VCaP (cell line): ENCODE measurements at regions not wholly inside any gene's neighbourhood (a gene's known extent, or its start where the extent isn't known, plus 50 kb on each side); places are given as distances from the start of the nearest gene placed in this dataset.

Experiments
- H3K27ac ChIP-seq: fragments of 450-650 bp; 2 replicates; pipeline ENCODE4 v1.5.1; 2017
- TF ChIP-seq, protein P1 (sequence below): fragments of 450-650 bp; conservative IDR thresholded peaks from 2 replicates; pipeline ENCODE4 v1.5.1; 2017; ENCODE audit warnings: mild to moderate bottlenecking, moderate library complexity

DNA sequence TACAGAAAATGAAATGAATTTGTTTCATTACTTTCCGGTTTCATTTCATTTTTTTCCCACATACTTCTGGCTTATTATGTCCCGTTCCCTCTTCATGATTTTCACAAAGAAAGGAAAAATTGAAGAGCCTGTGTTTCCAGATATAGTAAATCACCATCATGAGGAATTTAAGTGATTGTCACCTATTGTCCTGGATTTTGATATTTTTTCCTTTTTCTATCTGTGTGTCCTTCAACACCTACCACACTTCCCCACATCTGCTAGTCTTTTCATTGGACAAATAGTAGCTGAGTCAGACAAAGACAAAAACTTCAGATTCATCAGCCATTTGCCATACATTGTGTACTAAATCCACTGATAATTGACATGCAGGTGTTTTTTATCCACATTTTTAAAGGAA lies 258.2 kb upstream of the HSF2 start:
- TF ChIP-seq, protein P1, sequence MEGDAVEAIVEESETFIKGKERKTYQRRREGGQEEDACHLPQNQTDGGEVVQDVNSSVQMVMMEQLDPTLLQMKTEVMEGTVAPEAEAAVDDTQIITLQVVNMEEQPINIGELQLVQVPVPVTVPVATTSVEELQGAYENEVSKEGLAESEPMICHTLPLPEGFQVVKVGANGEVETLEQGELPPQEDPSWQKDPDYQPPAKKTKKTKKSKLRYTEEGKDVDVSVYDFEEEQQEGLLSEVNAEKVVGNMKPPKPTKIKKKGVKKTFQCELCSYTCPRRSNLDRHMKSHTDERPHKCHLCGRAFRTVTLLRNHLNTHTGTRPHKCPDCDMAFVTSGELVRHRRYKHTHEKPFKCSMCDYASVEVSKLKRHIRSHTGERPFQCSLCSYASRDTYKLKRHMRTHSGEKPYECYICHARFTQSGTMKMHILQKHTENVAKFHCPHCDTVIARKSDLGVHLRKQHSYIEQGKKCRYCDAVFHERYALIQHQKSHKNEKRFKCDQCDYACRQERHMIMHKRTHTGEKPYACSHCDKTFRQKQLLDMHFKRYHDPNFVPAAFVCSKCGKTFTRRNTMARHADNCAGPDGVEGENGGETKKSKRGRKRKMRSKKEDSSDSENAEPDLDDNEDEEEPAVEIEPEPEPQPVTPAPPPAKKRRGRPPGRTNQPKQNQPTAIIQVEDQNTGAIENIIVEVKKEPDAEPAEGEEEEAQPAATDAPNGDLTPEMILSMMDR = no peak
- no peak overlapping the region for H3K27ac ChIP-seq

DNA sequence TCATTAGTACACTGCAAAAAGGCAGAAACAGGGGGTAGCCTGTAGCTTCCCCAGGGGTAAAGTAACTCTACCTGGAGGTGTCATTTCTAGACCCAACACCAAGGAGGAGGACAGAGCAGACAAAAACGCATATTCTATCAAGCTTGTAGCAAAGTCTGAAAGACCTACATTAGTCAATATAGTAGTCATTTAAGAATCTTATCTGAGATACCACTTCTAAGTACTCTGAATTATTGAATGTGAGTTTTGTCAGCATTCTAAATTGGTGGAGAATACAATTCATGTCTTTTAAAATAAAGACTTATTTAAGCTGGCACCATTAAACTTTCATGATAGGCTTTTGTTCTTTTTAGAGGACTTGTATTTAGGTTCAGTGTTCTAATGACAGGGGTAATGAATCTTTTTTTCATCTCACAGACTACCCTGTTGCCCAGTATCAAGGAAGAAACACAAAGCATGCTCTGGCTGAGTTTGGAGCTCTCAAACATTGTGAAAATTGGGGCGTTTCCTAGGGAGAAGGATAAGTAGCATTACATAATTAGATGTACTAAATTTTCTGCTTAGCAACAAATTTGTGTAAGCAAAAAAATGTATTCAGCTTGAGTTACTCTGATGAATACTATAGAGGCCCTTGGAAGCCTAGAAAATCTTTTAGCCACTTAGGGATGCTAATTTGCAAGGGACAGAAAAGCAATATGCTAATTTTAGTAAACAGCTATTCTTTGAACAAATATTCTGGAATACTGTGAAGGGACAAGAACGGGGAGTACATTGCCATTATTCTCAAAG lies 255.4 kb upstream of the HSF2 start:
- H3K27ac ChIP-seq = no peak overlapping the region
- TF ChIP-seq, protein P1 = no peak

DNA sequence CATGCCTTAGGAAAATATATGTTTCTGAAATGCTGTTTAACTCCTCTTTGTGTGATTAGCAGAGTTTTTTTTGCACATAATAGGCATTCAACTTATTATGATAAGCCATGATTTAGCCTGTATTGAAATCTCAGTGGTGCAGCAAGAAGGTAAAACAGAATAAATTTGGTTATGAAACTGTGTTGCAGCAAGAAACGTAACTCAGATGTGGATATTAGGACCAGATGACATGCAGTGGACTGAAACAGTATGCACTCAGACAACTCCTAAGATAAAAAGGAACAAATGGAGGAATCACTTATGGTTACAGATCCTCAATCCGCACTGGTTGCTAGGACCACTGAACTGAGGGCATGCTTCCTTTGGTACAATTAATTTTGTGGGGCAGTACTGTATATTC lies 254.2 kb upstream of the HSF2 start:
- H3K27ac ChIP-seq = no peak overlapping the region
- TF ChIP-seq, protein P1 = no peak

DNA sequence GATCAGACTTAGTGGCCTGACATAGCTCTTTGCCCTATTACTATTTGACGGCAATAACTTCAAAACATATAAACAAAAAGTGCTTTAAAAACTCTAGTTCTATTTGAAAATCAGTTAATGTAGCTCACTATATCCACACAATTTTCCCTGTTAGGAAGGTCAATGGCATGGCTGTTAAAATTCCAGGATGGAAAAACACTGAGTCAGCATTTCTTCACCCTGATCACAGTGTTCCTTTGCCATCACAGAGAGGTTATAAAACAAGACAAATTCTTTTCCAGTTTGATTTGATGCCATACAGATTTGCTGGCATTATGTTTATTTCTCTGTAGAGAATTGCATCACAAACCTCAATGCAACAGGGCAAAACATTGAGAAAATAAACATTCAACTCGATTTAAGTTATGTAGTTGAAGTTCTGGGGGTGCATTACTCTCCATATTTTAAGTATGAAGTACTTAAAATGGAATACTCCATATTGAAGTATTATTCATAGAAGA lies 253.7 kb upstream of the HSF2 start:
- no peak overlapping the region for H3K27ac ChIP-seq
- TF ChIP-seq, protein P1 = no peak

DNA sequence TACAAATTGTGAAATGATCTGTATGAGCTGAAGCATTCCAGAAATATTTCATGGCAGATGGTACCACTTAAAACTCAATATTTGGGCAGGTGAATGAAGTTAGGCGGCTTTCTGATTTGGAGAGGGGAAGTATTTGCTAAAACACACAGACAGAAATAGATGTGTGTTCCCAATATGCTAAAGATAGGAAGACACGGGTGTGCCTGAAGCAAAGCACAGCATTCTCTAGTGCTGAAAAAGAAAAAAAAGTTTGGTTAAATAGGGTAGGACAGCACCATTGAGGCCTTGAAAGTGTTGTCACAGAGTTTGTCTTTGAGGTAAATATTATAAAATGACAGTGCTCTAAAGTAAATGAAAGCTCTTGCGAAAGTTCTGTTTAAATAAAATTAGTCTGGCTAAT lies 252.2 kb upstream of the HSF2 start:
- TF ChIP-seq, protein P1 = no peak
- no peak overlapping the region for H3K27ac ChIP-seq

DNA sequence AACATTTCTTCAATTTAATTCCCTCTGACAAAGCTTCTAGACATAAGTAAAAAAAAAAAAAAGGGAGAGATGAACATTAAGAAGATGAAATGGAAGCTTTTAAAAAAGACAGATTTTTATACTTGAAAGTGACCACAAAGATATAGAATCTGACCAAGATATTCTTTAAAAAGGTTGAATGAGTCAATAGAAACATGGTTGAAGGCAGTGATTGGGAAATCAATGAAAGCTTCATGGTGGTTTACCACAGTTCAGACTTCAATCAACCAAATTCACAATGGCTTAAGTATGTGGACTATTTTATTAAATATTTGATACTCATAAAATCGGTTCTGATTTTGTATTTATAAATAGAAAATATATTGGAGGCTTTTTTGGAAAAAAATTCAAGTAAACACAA lies 248.4 kb upstream of the HSF2 start:
- TF ChIP-seq, protein P1 = no peak
- H3K27ac ChIP-seq = no peak overlapping the region

DNA sequence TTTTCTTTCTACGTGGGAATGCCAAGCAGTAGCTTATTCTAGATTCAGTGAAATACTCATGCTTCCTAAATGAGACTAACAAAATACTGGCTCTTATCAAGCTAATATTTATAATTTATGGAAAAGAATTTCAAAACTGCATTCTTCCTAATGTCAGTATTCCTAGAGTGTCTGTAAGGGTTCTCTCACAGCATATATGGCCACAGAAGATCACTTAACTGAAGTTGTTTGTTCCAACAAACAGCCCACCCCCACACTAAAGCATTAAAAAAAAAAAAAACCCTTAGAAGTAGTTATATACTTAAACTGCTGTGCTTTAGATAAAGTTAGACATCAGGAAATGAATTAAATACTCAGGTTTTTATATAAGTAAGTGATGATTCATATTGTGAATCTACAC lies 247.7 kb upstream of the HSF2 start:
- TF ChIP-seq, protein P1 = no peak
- H3K27ac ChIP-seq = no peak overlapping the region
